ENCODE measurements at regions not wholly inside any gene's neighbourhood (a gene's known extent, or its start where the extent isn't known, plus 50 kb on each side); places are given as distances from the start of the nearest gene placed in this dataset.

- Histone ChIP-seq H3K9me3 (ENCODE audit: low read length) (no peaks in the 10 kb centered on the region), H3K27me3 (ENCODE audit: insufficient read depth, low read depth, low read length) (no peaks in the 10 kb centered on the region), H3K9me2 (ENCODE audit: insufficient read depth, low read length) (no peaks in the 10 kb centered on the region), H3K36me3 (ENCODE audit: insufficient read depth, low read length) (no peaks in the 10 kb centered on the region), H3K79me2 (replicated peaks; ENCODE audit: insufficient read depth, low read length) (no peaks in the 10 kb centered on the region), H4K20me1 (ENCODE audit: insufficient read depth) (no peaks in the 10 kb centered on the region), H3K9ac (ENCODE audit: low read length) (no peak overlapping the region), H3F3A (ENCODE audit: insufficient read depth, low read length, poor library complexity, severe bottlenecking) (no peaks in the 10 kb centered on the region), H3K27ac (ENCODE audit: low read length) (no peak overlapping the region), H2AFZ (ENCODE audit: low read depth, low read length) (no peak overlapping the region), H3K4me2 (ENCODE audit: low read length) (no peak overlapping the region), H3K4me3 (ENCODE audit: low read length) (no peak overlapping the region)
- TF ChIP-seq SMC3 (conservative IDR thresholded peaks at IDR 0.05; ENCODE audit: poor library complexity) (no peak), POLR2AphosphoS5 (IDR thresholded peaks at IDR 0.05) (no peak), MXI1 (conservative IDR thresholded peaks at IDR 0.05; ENCODE audit: poor library complexity, severe bottlenecking) (no peak), EP300 (conservative IDR thresholded peaks at IDR 0.05; ENCODE audit: poor library complexity, severe bottlenecking) (no peak), TAF1 (IDR thresholded peaks at IDR 0.05; ENCODE audit: low read depth) (no peak), CTCF (IDR thresholded peaks at IDR 0.05; ENCODE audit: poor library complexity, severe bottlenecking) (no peak), REST (IDR thresholded peaks at IDR 0.05; ENCODE audit: borderline replicate concordance) (no peak), RAD21 (conservative IDR thresholded peaks at IDR 0.05) (no peak), EZH2 (IDR thresholded peaks at IDR 0.05; ENCODE audit: borderline replicate concordance, insufficient read depth, low read length, poor library complexity, severe bottlenecking) (no peak)
Observed at GRCh38 chr2:234679301-234679740, 182.4 kb upstream of the ARL4C start.

- H3K36me3 ChIP-seq (ENCODE audit: insufficient read depth, low read length), result no peaks in the 10 kb centered on the region
- H3K4me3 ChIP-seq (ENCODE audit: low read length), result no peak overlapping the region
- no peak overlapping the region for H3K9ac ChIP-seq (ENCODE audit: low read length)
- no peaks in the 10 kb centered on the region for H3K9me3 ChIP-seq (ENCODE audit: low read length)
- H3K27me3 ChIP-seq (ENCODE audit: insufficient read depth, low read depth, low read length), result no peaks in the 10 kb centered on the region
- no peaks in the 10 kb centered on the region for H3K9me2 ChIP-seq (ENCODE audit: insufficient read depth, low read length)
- H3K79me2 ChIP-seq (replicated peaks; ENCODE audit: insufficient read depth, low read length), result no peaks in the 10 kb centered on the region
- TF ChIP-seq CTCF (IDR thresholded peaks at IDR 0.05; ENCODE audit: poor library complexity, severe bottlenecking) (no peak), MXI1 (conservative IDR thresholded peaks at IDR 0.05; ENCODE audit: poor library complexity, severe bottlenecking) (no peak), TAF1 (IDR thresholded peaks at IDR 0.05; ENCODE audit: low read depth) (no peak), POLR2AphosphoS5 (IDR thresholded peaks at IDR 0.05) (no peak), REST (IDR thresholded peaks at IDR 0.05; ENCODE audit: borderline replicate concordance) (no peak), SMC3 (conservative IDR thresholded peaks at IDR 0.05; ENCODE audit: poor library complexity) (no peak), RAD21 (conservative IDR thresholded peaks at IDR 0.05) (no peak), EP300 (conservative IDR thresholded peaks at IDR 0.05; ENCODE audit: poor library complexity, severe bottlenecking) (no peak), EZH2 (IDR thresholded peaks at IDR 0.05; ENCODE audit: borderline replicate concordance, insufficient read depth, low read length, poor library complexity, severe bottlenecking) (no peak)
- no peak overlapping the region for H3K27ac ChIP-seq (ENCODE audit: low read length)
- H3K4me2 ChIP-seq (ENCODE audit: low read length), result no peak overlapping the region
- no peak overlapping the region for H2AFZ ChIP-seq (ENCODE audit: low read depth, low read length)
- no peaks in the 10 kb centered on the region for H4K20me1 ChIP-seq (ENCODE audit: insufficient read depth)
- no peaks in the 10 kb centered on the region for H3F3A ChIP-seq (ENCODE audit: insufficient read depth, low read length, poor library complexity, severe bottlenecking)
Observed at GRCh38 chr2:234678711-234679110, 181.8 kb upstream of the ARL4C start.
